Neural cell (in vitro differentiated cells): ENCODE measurements at regions not wholly inside any gene's neighbourhood (a gene's known extent, or its start where the extent isn't known, plus 50 kb on each side); places are given as distances from the start of the nearest gene placed in this dataset.

Source experiments
- H2AFZ ChIP-seq: fragments of 200-600, 300-800 bp; sonication (generic), shearing (Covaris generic); 2 replicates; pipeline ENCODE4 v1.6.0; 2014; ENCODE audit warnings: low read depth, mild to moderate bottlenecking, antibody characterized with exemption, low read length, moderate library complexity
- H3F3A ChIP-seq: fragments of 200-600 bp; shearing (Covaris generic); 2 replicates; pipeline ENCODE4 v1.6.1; 2016; ENCODE audit warnings: mild to moderate bottlenecking, moderate library complexity, mixed read lengths, antibody characterized with exemption, low read length; ENCODE audit not compliant: insufficient read depth, poor library complexity, severe bottlenecking
- H3K27ac ChIP-seq: fragments of 200-600, 300-800 bp; sonication (generic), shearing (Covaris generic); 2 replicates; pipeline ENCODE4 v1.5.1; 2014; ENCODE audit warnings: mild to moderate bottlenecking, low read length, moderate library complexity
- H3K27me3 ChIP-seq: fragments of 300-800, 200-600 bp; sonication (generic), shearing (Covaris generic); 2 replicates; pipeline ENCODE4 v1.6.0; 2014; ENCODE audit warnings: mild to moderate bottlenecking, low read depth, low read length, moderate library complexity; ENCODE audit not compliant: insufficient read depth
- H3K36me3 ChIP-seq: fragments of 300-800, 200-600 bp; sonication (generic), shearing (Covaris generic); 2 replicates; pipeline ENCODE4 v1.5.1; 2014; ENCODE audit warnings: mild to moderate bottlenecking, antibody characterized with exemption, low read length, moderate library complexity; ENCODE audit not compliant: insufficient read depth
- H3K4me2 ChIP-seq: fragments of 300-800, 200-600 bp; sonication (generic), shearing (Covaris generic); 2 replicates; pipeline ENCODE4 v1.6.0; 2014; ENCODE audit warnings: mild to moderate bottlenecking, low read length
- H3K4me3 ChIP-seq: fragments of 300-800, 200-600 bp; sonication (generic), shearing (Covaris generic); 2 replicates; pipeline ENCODE4 v1.5.1; 2014; ENCODE audit warnings: mild to moderate bottlenecking, low read length, moderate library complexity
- H3K79me2 ChIP-seq: fragments of 200-600 bp; shearing (Covaris generic); replicated peaks from 2 replicates; pipeline ENCODE4 v1.6.0; 2014; ENCODE audit warnings: mild to moderate bottlenecking, low read length, moderate library complexity; ENCODE audit not compliant: insufficient read depth
- H3K9ac ChIP-seq: fragments of 300-800, 200-600 bp; sonication (generic), shearing (Covaris generic); 2 replicates; pipeline ENCODE4 v1.6.1; 2016; ENCODE audit warnings: mild to moderate bottlenecking, low read length, mixed read lengths
- H3K9me2 ChIP-seq: fragments of 200-600 bp; shearing (Covaris generic); 2 replicates; pipeline ENCODE4 v1.6.1; 2016; ENCODE audit warnings: mild to moderate bottlenecking, low read length, mixed read lengths; ENCODE audit not compliant: insufficient read depth
- H3K9me3 ChIP-seq: fragments of 200-600, 300-800 bp; sonication (generic), shearing (Covaris generic); 2 replicates; pipeline ENCODE4 v1.6.1; 2016; ENCODE audit warnings: mild to moderate bottlenecking, mixed run types, low read length, moderate library complexity, mixed read lengths
- H4K20me1 ChIP-seq: fragments of 200-600 bp; shearing (Covaris generic); 2 replicates; pipeline ENCODE4 v1.6.1; 2016; ENCODE audit warnings: mild to moderate bottlenecking, mixed run types; ENCODE audit not compliant: insufficient read depth
- EP300 ChIP-seq: fragments of 450-650 bp; conservative IDR thresholded peaks from 2 replicates; pipeline ENCODE4 v1.6.1; 2014; ENCODE audit warnings: antibody characterized with exemption, mild to moderate bottlenecking, moderate library complexity; ENCODE audit not compliant: poor library complexity, severe bottlenecking
- EZH2 ChIP-seq: fragments of 200-600, 300-800 bp; shearing (Covaris generic), sonication (generic); IDR thresholded peaks from 2 replicates; pipeline ENCODE4 v1.6.1; 2014; ENCODE audit warnings: antibody characterized with exemption, low read length, borderline replicate concordance, mild to moderate bottlenecking; ENCODE audit not compliant: insufficient read depth, poor library complexity, severe bottlenecking
- MXI1 ChIP-seq: fragments of 450-650 bp; conservative IDR thresholded peaks from 2 replicates; pipeline ENCODE4 v1.6.1; 2014; ENCODE audit warnings: antibody characterized with exemption, mild to moderate bottlenecking; ENCODE audit not compliant: poor library complexity, severe bottlenecking
- POLR2AphosphoS5 ChIP-seq: IDR thresholded peaks from 2 replicates; pipeline ENCODE4 v1.6.1; 2012
- RAD21 ChIP-seq: fragments of 450-650 bp; conservative IDR thresholded peaks from 2 replicates; pipeline ENCODE4 v1.6.1; 2014; ENCODE audit warnings: antibody characterized with exemption, mild to moderate bottlenecking, moderate library complexity
- SMC3 ChIP-seq: fragments of 450-650 bp; conservative IDR thresholded peaks from 2 replicates; pipeline ENCODE4 v1.6.1; 2014; ENCODE audit warnings: antibody characterized with exemption, mild to moderate bottlenecking, moderate library complexity; ENCODE audit not compliant: poor library complexity
- TAF1 ChIP-seq: IDR thresholded peaks from 2 replicates; pipeline ENCODE4 v1.6.1; 2012; ENCODE audit warnings: low read depth
- TF ChIP-seq, protein P1 (sequence below): fragments of 450-650 bp; IDR thresholded peaks from 2 replicates; pipeline ENCODE4 v1.5.1; 2014; ENCODE audit warnings: antibody characterized with exemption, mild to moderate bottlenecking, moderate library complexity; ENCODE audit not compliant: poor library complexity, severe bottlenecking
- TF ChIP-seq, protein P2 (sequence below): IDR thresholded peaks from 2 replicates; pipeline ENCODE4 v1.6.1; 2012; ENCODE audit warnings: borderline replicate concordance

DNA sequence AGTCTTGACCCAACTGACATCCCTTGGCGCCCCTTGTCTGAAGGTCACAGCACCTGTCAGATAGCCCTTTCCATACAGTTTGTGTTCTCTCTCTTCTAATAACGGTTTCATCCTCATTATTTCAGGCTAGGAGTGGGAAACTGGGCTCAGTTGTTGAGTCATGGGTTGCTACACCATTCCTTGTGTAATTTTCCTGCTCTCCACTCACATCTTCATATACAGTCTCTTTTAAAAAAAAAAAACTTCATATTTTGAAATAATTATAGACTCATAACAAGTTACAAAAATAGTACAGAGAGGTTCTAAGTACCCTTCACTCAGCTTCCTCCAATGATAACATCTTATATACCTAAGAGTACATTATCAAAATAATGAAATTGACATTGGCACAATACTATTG, 60.2 kb upstream of the GRPR start:
- Histone ChIP-seq H3K27ac (no peak overlapping the region), H3K36me3 (no peaks in the 10 kb centered on the region), H3K9me3 (no peaks in the 10 kb centered on the region), H3K27me3 (no peaks in the 10 kb centered on the region), H3K79me2 (no peaks in the 10 kb centered on the region), H2AFZ (no peak overlapping the region), H3K9me2 (no peaks in the 10 kb centered on the region), H3F3A (no peaks in the 10 kb centered on the region), H3K4me3 (no peak overlapping the region), H3K4me2 (no peak overlapping the region), H3K9ac (no peak overlapping the region), H4K20me1 (no peaks in the 10 kb centered on the region)
- TF ChIP-seq, protein P1, sequence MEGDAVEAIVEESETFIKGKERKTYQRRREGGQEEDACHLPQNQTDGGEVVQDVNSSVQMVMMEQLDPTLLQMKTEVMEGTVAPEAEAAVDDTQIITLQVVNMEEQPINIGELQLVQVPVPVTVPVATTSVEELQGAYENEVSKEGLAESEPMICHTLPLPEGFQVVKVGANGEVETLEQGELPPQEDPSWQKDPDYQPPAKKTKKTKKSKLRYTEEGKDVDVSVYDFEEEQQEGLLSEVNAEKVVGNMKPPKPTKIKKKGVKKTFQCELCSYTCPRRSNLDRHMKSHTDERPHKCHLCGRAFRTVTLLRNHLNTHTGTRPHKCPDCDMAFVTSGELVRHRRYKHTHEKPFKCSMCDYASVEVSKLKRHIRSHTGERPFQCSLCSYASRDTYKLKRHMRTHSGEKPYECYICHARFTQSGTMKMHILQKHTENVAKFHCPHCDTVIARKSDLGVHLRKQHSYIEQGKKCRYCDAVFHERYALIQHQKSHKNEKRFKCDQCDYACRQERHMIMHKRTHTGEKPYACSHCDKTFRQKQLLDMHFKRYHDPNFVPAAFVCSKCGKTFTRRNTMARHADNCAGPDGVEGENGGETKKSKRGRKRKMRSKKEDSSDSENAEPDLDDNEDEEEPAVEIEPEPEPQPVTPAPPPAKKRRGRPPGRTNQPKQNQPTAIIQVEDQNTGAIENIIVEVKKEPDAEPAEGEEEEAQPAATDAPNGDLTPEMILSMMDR = no peak
- no peak for TF ChIP-seq EZH2
- no peak for TF ChIP-seq POLR2AphosphoS5
- TF ChIP-seq EP300 = no peak
- TF ChIP-seq MXI1 = no peak
- TF ChIP-seq, protein P2, sequence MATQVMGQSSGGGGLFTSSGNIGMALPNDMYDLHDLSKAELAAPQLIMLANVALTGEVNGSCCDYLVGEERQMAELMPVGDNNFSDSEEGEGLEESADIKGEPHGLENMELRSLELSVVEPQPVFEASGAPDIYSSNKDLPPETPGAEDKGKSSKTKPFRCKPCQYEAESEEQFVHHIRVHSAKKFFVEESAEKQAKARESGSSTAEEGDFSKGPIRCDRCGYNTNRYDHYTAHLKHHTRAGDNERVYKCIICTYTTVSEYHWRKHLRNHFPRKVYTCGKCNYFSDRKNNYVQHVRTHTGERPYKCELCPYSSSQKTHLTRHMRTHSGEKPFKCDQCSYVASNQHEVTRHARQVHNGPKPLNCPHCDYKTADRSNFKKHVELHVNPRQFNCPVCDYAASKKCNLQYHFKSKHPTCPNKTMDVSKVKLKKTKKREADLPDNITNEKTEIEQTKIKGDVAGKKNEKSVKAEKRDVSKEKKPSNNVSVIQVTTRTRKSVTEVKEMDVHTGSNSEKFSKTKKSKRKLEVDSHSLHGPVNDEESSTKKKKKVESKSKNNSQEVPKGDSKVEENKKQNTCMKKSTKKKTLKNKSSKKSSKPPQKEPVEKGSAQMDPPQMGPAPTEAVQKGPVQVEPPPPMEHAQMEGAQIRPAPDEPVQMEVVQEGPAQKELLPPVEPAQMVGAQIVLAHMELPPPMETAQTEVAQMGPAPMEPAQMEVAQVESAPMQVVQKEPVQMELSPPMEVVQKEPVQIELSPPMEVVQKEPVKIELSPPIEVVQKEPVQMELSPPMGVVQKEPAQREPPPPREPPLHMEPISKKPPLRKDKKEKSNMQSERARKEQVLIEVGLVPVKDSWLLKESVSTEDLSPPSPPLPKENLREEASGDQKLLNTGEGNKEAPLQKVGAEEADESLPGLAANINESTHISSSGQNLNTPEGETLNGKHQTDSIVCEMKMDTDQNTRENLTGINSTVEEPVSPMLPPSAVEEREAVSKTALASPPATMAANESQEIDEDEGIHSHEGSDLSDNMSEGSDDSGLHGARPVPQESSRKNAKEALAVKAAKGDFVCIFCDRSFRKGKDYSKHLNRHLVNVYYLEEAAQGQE = no peak
- no peak for TF ChIP-seq RAD21
- TF ChIP-seq SMC3 = no peak
- no peak for TF ChIP-seq TAF1

DNA sequence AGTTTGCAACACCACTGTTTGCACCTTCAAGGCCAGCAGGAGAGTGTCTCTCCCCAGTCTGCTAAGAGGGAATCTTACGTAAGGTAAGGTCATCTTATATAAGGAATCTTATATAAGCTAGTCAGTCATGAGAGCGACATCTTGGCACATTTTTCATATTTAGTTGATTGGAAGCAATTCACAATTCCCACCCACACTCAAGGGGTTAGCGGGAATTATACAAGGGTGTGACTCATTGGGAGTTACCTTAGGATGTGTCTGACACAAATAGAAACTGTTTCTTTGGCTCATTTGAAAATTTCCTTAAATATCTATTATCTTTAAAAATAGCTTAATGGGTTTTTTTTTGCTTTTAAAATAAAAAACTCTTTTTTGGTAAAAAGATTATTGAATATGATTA, 62.1 kb upstream of the GRPR start:
- no peaks in the 10 kb centered on the region for H3K9me3 ChIP-seq
- H3K9ac ChIP-seq = no peak overlapping the region
- H3K4me2 ChIP-seq = no peak overlapping the region
- H2AFZ ChIP-seq = no peak overlapping the region
- H3K27ac ChIP-seq = no peak overlapping the region
- H3K79me2 ChIP-seq = no peaks in the 10 kb centered on the region
- H3K4me3 ChIP-seq = no peak overlapping the region
- H3F3A ChIP-seq = no peaks in the 10 kb centered on the region
- H3K36me3 ChIP-seq = no peaks in the 10 kb centered on the region
- H4K20me1 ChIP-seq = no peaks in the 10 kb centered on the region
- no peak for TF ChIP-seq MXI1
- no peak for TF ChIP-seq POLR2AphosphoS5
- no peak for TF ChIP-seq RAD21
- TF ChIP-seq, protein P2 = no peak
- no peak for TF ChIP-seq EP300
- no peak for TF ChIP-seq TAF1
- TF ChIP-seq EZH2 = no peak
- TF ChIP-seq, protein P1 = no peak
- no peak for TF ChIP-seq SMC3
- H3K9me2 ChIP-seq = no peaks in the 10 kb centered on the region
- H3K27me3 ChIP-seq = no peaks in the 10 kb centered on the region
